Muscle layer of colon (tissue), 2 donors: ENCODE measurements at regions not wholly inside any gene's neighbourhood (a gene's known extent, or its start where the extent isn't known, plus 50 kb on each side); places are given as distances from the start of the nearest gene placed in this dataset.
"Not testable (repeated sequence)": the region's sequence is repeated elsewhere in the genome, so short reads cannot be mapped to it uniquely, and the experiment has no call there.

ENCODE experiments used
- H3K27ac ChIP-seq: one replicate; pipeline ENCODE4 v1.7.0; 2013; ENCODE audit warnings: low read depth, mild to moderate bottlenecking, low read length, moderate library complexity
- H3K27me3 ChIP-seq, 2 donors: one replicate each; pipeline ENCODE4 v1.7.0; 2013; ENCODE audit warnings: low read length in 2 of 2, mild to moderate bottlenecking in 2 of 2; ENCODE audit not compliant: insufficient read depth in 2 of 2, control insufficient read depth in 1 of 2
- H3K36me3 ChIP-seq: one replicate; pipeline ENCODE4 v1.7.0; 2013; ENCODE audit warnings: mild to moderate bottlenecking, low read length; ENCODE audit not compliant: insufficient read depth
- H3K4me1 ChIP-seq: one replicate; pipeline ENCODE4 v1.7.0; 2013; ENCODE audit warnings: mild to moderate bottlenecking, low read length; ENCODE audit not compliant: insufficient read depth
- H3K4me3 ChIP-seq, 2 donors: one replicate each; pipeline ENCODE4 v1.7.0; 2013; ENCODE audit warnings: low read length in 2 of 2, low read depth in 1 of 2, mild to moderate bottlenecking in 1 of 2, moderate library complexity in 1 of 2
- H3K9ac ChIP-seq: one replicate; pipeline ENCODE4 v1.7.0; 2013; ENCODE audit warnings: low read length
- H3K9me3 ChIP-seq: one replicate; pipeline ENCODE4 v1.7.0; 2013; ENCODE audit warnings: mild to moderate bottlenecking, low read length
- donor health status: abdominal sarcoma.
- donor health status: Adenocarcinoma of cecum.

DNA sequence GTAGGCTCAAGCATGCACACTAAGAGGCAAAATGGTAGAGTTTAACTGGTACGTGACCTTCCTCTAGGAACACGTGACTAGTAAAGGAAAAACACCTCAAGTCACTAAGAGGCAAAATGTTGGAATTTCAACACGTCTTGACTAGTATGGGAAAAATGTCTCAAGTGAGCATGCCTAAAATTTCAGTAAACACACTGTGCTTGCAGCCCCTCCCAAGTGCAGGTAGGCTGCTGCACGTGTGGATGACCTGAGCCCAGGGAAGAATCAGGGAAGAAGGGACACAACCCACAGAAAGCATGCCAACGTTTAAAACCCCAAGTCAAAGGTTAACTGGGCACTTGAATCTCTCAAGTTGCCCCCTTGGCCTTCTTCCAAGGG is 162.2 kb downstream of the TENT5A start:
- Histone ChIP-seq H3K4me1 (no peaks in the 10 kb centered on the region), H3K9me3 (no peaks in the 10 kb centered on the region), H3K36me3 (no peaks in the 10 kb centered on the region), H3K4me3 (no peak overlapping the region), H3K9ac (no peak overlapping the region), H3K27me3 (no peaks in the 10 kb centered on the region), H3K27ac (no peak overlapping the region)

DNA sequence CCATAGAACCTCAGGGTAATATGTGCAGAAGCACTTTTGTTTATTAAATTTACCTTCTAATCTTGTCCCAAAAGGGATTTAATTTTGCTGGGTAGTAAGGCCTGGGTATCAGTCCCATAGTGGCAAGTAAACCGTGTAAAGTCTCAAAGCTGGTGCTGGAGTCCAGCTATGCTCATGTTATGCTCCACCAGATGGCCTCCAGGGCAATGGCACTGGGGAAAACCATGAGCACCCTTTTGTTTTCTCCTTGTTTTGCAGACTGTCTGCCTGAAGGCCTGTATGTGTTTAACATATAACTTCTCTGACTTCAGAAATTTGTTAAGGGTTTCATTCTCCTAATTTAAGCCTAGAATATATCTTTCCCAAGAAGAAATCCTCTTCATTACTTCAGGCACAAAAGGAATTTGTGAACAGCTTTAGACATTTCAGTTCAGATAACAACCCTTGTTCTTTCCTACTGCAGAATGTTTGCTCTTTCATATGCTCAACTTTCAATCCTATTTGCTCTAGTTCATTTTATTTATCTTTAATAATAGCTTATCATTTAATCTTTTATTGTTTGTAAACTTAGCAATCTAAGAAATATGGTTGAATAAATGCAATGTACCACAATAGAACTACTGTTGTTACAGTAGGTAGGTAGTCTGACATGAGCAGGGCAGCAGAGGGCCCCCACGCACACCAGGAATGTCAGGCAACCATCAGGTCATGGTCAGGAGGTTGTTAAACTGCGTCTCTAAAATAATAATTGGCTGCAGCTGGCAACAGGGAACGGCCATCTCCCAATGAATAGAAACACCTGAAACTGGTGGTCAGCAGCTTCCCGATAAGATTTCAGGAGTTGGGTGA is 162.8 kb downstream of the TENT5A start:
- Histone ChIP-seq H3K9ac (no peak overlapping the region), H3K27me3 (no peaks in the 10 kb centered on the region), H3K4me1 (no peaks in the 10 kb centered on the region), H3K27ac (no peak overlapping the region), H3K9me3 (no peaks in the 10 kb centered on the region), H3K36me3 (no peaks in the 10 kb centered on the region), H3K4me3 (no peak overlapping the region)

DNA sequence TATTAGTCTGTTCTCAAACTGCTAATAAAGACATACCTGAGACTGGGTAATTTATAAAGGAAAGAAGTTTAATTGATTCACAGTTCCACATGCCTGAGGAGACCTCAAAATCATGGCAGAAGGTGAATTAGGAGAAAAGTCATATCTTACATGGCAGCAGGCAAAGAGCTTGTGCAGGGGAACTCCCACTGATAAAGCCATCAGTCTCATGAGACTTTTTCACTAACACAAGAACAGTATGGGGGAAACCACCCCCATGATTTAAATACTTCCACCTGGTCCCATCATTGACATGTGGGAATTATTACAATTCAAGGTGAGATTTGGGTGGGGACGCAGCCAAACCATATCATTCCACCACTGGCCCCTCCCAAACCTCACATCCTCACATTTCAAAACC is 166.8 kb downstream of the TENT5A start:
- not testable (repeated sequence) for H3K36me3 ChIP-seq, H3K9me3 ChIP-seq, H3K9ac ChIP-seq

DNA sequence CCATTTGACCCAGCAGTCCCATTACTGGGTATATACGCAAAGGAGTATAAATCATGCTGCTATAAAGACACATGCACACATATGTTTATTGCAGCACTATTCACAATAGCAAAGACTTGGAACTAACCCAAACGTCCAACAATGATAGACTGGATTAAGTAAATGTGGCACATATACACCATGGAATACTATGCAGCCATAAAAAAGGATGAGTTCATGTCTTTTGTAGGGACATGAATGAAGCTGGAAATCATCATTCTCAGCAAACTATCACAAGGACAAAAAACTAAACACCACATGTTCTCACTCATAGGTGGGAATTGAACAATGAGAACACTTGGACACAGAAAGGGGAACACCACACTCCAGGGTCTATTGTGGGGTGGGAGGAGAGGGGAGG is 168.3 kb downstream of the TENT5A start:
- not testable (repeated sequence) for H3K27me3 ChIP-seq, H3K9me3 ChIP-seq, H3K9ac ChIP-seq, H3K27ac ChIP-seq, H3K4me3 ChIP-seq, H3K4me1 ChIP-seq, H3K36me3 ChIP-seq

More for the DNA sequence above, 166.8 kb downstream of the TENT5A start:
- not testable (repeated sequence) for H3K4me1 ChIP-seq, H3K27ac ChIP-seq, H3K4me3 ChIP-seq, H3K27me3 ChIP-seq

DNA sequence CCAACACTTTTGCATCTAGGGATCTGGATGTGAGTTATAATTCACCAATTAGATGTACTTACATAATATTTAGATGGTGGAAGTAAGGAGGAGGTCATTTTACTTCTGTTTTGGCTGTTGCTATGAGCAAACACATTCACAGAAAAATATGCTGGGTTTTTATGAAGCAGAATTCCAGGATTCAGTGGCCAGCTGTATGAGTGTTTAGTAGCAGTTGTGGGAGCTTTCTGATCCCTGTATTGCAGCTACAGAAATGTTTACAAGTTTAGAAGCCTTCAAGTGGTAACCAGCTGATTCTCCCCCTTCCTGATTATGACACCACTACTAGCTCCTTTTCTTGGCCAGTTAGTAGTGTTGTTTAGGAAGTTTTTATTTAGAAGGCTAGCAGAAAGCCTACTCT is 177.0 kb downstream of the TENT5A start:
- Histone ChIP-seq H3K27me3 (no peaks in the 10 kb centered on the region), H3K4me1 (peaks cover 28% of the 10 kb centered on the region), H3K9me3 (no peaks in the 10 kb centered on the region), H3K9ac (no peak overlapping the region), H3K27ac (no peak overlapping the region), H3K4me3 (no peak overlapping the region), H3K36me3 (no peaks in the 10 kb centered on the region)

DNA sequence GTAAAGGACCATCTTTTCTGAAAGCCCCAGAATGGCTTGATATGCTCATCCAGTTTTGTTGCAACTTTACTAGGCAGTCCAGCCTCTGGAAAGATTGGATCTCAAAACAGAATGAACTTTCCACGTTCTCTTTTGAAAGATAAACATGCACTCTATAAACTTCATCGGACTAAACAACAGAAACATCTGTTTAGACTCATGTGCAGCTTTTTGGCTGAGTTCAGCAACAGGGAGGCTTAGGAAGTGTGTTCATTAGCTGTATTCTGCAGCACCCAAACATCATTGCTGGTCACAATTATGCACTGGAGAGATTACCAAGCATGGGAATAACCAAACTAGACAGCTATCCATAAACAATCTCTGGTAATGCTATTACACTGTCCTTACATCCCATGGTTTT is 180.5 kb downstream of the TENT5A start:
- H3K27ac ChIP-seq: no peak overlapping the region
- no peaks in the 10 kb centered on the region for H3K36me3 ChIP-seq
- H3K9ac ChIP-seq: no peak overlapping the region
- no peaks in the 10 kb centered on the region for H3K27me3 ChIP-seq
- no peaks in the 10 kb centered on the region for H3K9me3 ChIP-seq
- H3K4me3 ChIP-seq: no peak overlapping the region
- H3K4me1 ChIP-seq: peaks cover 28% of the 10 kb centered on the region

DNA sequence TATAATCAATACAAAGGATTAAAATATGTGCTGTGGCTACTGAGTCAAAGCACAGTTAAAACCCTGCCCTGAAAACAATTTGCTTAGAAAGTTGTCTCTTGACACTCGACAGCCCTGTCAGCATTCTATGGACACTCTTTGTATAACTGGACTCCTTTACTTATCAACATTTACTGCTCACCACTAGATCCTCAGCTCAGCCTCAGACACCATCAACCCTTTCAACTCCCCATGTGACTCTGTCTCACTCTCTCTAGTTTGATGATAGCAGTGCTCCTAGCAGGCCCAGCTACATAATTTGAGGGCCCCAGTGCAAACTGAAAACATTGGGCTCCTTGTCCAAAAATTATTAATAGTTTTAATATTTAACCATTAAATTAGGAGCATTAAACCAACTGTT is 181.8 kb downstream of the TENT5A start:
- no peaks in the 10 kb centered on the region for H3K36me3 ChIP-seq
- peaks cover 24% of the 10 kb centered on the region for H3K4me1 ChIP-seq
- no peaks in the 10 kb centered on the region for H3K27me3 ChIP-seq
- H3K9ac ChIP-seq: no peak overlapping the region
- no peaks in the 10 kb centered on the region for H3K9me3 ChIP-seq
- no peak overlapping the region for H3K4me3 ChIP-seq
- H3K27ac ChIP-seq: no peak overlapping the region

DNA sequence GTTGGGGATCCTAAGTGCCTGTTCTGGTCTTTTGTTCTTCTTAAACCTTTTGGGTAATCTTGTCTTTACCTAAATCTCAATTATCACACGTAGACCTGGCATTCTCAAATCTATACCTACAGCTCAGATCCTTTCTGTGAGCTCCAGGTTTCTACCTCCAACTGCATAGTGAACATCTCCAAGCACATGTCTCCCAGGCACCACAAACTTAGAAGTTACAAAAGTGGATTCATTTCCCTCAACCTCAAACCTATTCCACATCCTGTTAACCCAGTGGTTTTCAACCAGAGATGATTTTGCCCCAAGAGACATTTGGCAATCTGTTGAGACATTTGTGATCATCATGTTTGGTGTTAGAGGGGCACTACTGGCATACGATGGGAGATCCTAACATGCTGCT is 183.5 kb downstream of the TENT5A start:
- Histone ChIP-seq H3K4me1 (peaks cover 19% of the 10 kb centered on the region), H3K36me3 (no peaks in the 10 kb centered on the region), H3K27ac (no peak overlapping the region), H3K9me3 (no peaks in the 10 kb centered on the region), H3K27me3 (no peaks in the 10 kb centered on the region), H3K9ac (no peak overlapping the region), H3K4me3 (no peak overlapping the region)

DNA sequence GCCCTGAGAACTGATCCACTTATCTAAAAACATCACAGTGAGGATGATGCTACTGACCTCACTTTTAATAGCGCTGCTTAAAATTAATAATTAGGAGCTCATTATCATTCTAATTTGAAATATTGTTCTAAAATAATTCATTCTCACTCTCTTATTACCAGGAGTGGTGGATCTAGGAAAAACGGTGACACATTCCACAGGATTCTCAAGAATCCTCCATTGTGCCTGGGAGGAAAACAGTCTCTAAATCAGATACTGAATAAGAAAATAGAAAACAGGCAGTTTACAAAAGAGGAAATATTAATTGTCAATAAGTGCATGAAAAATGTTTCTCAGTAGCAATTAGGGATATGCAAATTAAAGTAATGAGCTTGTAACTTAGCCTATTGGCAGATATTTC is 187.4 kb downstream of the TENT5A start:
- H3K27me3 ChIP-seq: no peaks in the 10 kb centered on the region
- no peak overlapping the region for H3K9ac ChIP-seq
- H3K4me3 ChIP-seq: no peak overlapping the region
- no peak overlapping the region for H3K27ac ChIP-seq
- H3K4me1 ChIP-seq: peaks cover 15% of the 10 kb centered on the region
- no peaks in the 10 kb centered on the region for H3K36me3 ChIP-seq
- no peaks in the 10 kb centered on the region for H3K9me3 ChIP-seq

DNA sequence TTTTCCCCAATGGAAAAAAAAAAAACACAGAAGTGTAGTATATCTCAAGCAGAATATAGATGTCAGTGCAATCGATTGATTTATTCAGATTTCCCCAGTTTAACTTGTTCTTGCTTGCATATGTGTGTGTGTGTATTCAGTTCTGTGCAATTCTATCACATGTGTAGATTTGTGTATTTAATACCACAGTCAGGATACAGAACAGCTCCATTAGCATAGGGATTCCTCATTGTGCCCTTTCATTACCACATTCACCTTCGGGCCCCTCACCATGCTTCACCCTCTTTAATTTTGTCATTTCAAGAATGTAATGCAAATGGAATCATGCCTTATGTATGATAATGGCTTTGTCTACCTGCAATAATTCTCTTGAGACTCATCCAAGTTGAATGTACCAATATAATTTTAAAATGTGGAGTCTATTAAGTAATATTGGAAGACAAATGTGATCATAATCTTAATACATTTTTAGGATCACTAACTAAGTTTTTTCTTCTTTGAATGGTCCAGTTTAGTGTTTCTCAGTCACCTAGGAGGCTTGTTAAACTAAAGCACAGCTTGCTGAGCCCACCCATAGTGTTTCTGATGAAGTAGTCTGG is 187.9 kb downstream of the TENT5A start:
- H3K9ac ChIP-seq: no peak overlapping the region
- no peak overlapping the region for H3K4me3 ChIP-seq
- no peak overlapping the region for H3K27ac ChIP-seq
- H3K4me1 ChIP-seq: peaks cover 15% of the 10 kb centered on the region
- H3K9me3 ChIP-seq: no peaks in the 10 kb centered on the region
- no peaks in the 10 kb centered on the region for H3K36me3 ChIP-seq
- H3K27me3 ChIP-seq: no peaks in the 10 kb centered on the region

DNA sequence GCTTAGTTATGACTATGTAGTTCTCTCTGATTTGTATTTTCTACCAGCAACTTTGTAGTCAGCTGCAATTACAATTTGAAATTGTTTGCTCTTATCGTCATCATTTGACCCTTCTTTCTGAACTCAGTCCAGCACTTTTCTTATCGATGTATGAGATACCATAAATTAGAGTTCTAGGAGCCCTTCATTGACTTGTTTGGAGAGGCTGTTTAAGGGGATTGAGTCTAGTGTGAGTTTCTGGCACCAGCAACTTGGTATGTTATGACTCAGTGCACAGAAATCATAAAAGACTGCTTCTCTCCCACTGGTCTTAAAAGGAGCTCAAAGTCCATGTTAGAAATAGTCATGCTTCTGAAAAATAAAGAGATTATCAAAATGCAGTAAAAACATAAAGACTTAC is 190.3 kb downstream of the TENT5A start:
- H3K4me3 ChIP-seq: peak overlapping the region in 1 of 2 donors; percentile 44

DNA sequence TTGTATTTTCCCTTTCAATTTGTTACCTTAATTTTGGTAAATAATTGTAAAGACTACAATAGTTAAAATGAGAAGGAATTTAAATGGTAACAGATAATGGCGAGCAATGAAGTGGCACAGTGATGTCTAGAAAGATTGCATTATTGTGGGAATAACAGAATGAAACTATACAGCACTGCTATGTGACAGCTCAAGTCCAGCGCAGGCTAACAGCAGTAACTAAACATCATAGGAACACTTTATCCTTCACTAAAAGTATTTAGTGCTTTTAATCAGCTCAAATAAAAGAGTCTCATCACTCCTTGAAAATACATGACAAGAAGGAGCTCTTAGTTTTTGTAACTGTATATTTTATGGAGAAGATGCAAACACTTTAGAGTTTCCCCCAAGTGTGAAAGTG is 190.8 kb downstream of the TENT5A start:
- Histone ChIP-seq H3K4me3 (peak overlapping the region in 1 of 2 donors; percentile 44), H3K9ac (no peak overlapping the region), H3K27me3 (no peaks in the 10 kb centered on the region), H3K36me3 (no peaks in the 10 kb centered on the region), H3K4me1 (peaks cover 15% of the 10 kb centered on the region), H3K9me3 (no peaks in the 10 kb centered on the region), H3K27ac (peak overlapping the region; percentile 50)

More for the DNA sequence above, 190.3 kb downstream of the TENT5A start:
- H3K27ac ChIP-seq: peak overlapping the region; percentile 50
- H3K9ac ChIP-seq: no peak overlapping the region
- peaks cover 15% of the 10 kb centered on the region for H3K4me1 ChIP-seq
- no peaks in the 10 kb centered on the region for H3K36me3 ChIP-seq
- no peaks in the 10 kb centered on the region for H3K27me3 ChIP-seq
- no peaks in the 10 kb centered on the region for H3K9me3 ChIP-seq
